Spleen (tissue), 11 donors: ENCODE measurements at regions not wholly inside any gene's neighbourhood (a gene's known extent, or its start where the extent isn't known, plus 50 kb on each side); places are given as distances from the start of the nearest gene placed in this dataset.

Experiments
- DNase-seq: peaks from one replicate; pipeline ENCODE4 v3.0.0-alpha.2; 2020
- H3K27ac ChIP-seq, 8 donors: fragments of 200-600 bp; sonication (generic) in 7 of 8; 1 replicate in 4 of 8; 2 replicates in 4 of 8; pipeline versions ENCODE4 v1.5.0 to v1.8.0; 2016 to 2021; ENCODE audit warnings: inconsistent platforms in 4 of 8, mild to moderate bottlenecking in 4 of 8, moderate library complexity in 1 of 8
- H3K27me3 ChIP-seq, 7 donors: fragments of 200-600 bp; sonication (generic) in 6 of 7; replicated peaks in 1 of 7; 1 replicate in 4 of 7; 2 replicates in 3 of 7; pipeline versions ENCODE4 v1.5.0 to v1.8.0; 2016 to 2021; ENCODE audit warnings: inconsistent platforms in 3 of 7, mild to moderate bottlenecking in 1 of 7
- H3K36me3 ChIP-seq, 6 donors: fragments of 200-600 bp; sonication (generic) in 5 of 6; 1 replicate in 4 of 6; 2 replicates in 2 of 6; pipeline versions ENCODE4 v1.5.0 to v1.8.0; 2016 to 2021; ENCODE audit warnings: inconsistent platforms in 2 of 6
- H3K4me1 ChIP-seq, 6 donors: fragments of 200-600 bp; sonication (generic) in 5 of 6; 1 replicate in 3 of 6; 2 replicates in 3 of 6; pipeline versions ENCODE4 v1.5.0 to v1.8.0; 2016 to 2021; ENCODE audit warnings: inconsistent platforms in 3 of 6
- H3K4me3 ChIP-seq, 8 donors: fragments of 200-600 bp; sonication (generic) in 7 of 8; 1 replicate in 4 of 8; 2 replicates in 4 of 8; pipeline versions ENCODE4 v1.5.0 to v1.8.0; 2016 to 2021; ENCODE audit warnings: inconsistent platforms in 4 of 8, mild to moderate bottlenecking in 4 of 8, moderate library complexity in 2 of 8
- H3K9me3 ChIP-seq, 8 donors: fragments of 200-600 bp; sonication (generic) in 7 of 8; 1 replicate in 4 of 8; 2 replicates in 4 of 8; pipeline versions ENCODE4 v1.5.0 to v1.8.0; 2016 to 2021; ENCODE audit warnings: inconsistent platforms in 4 of 8
- POLR2A ChIP-seq, 3 donors: fragments of 450-650 bp; IDR thresholded peaks; one replicate each; pipeline ENCODE4 v1.5.1; 2017; ENCODE audit warnings: antibody characterized with exemption in 3 of 3, mild to moderate bottlenecking in 1 of 3
- POLR2AphosphoS5 ChIP-seq, 3 donors: sonication (generic); formaldehyde crosslinking; IDR thresholded peaks; one replicate each; pipeline ENCODE4 v1.5.1; 2017; ENCODE audit warnings: antibody characterized with exemption in 3 of 3
- WGBS, 5 donors: extraction: QIAGEN DNeasy Blood & Tissue Kit in 3 of 5; methylation state at CpG; one replicate each; pipeline versions ENCODE4 v1.1.5 to v1.1.7; 2013 to 2018; 5-methylcytosine and 5-hydroxymethylcytosine counted together
- intact Hi-C: fragments of 100-400 bp; cut with DNase I; formaldehyde crosslinking; loops from one replicate; pipeline ENCODE4 v1.15.0; 2023; ENCODE audit warnings: low total_unique reads
- TF ChIP-seq, protein P1 (sequence below), 11 experiments: fragments of 200-600 bp in 7 of 11; fragments of 450-650 bp in 4 of 11; sonication (generic) in 4 of 11; IDR thresholded peaks in 8 of 11; conservative IDR thresholded peaks in 3 of 11; 1 replicate in 7 of 11; 2 replicates in 4 of 11; pipeline versions ENCODE4 v1.4.0 to v1.8.0; 2016 to 2021; ENCODE audit warnings: antibody characterized with exemption in 11 of 11, inconsistent platforms in 4 of 11, mild to moderate bottlenecking in 1 of 11
- donor health status: healthy with polysubstance abuse.
- donor health status: DM: no; HTN: no; CAD: no; lungs with moderate emphysema.
- donor health status: DM: no; HTN: no; CAD: no.
- donor health status: Bipolar disorder and iron deficiency.
- donor health status: healthy.
- donor health status: DM: no; HTN: no; CAD: no.
- donor health status: DM: yes; HTN: yes; CAD: no.

DNA sequence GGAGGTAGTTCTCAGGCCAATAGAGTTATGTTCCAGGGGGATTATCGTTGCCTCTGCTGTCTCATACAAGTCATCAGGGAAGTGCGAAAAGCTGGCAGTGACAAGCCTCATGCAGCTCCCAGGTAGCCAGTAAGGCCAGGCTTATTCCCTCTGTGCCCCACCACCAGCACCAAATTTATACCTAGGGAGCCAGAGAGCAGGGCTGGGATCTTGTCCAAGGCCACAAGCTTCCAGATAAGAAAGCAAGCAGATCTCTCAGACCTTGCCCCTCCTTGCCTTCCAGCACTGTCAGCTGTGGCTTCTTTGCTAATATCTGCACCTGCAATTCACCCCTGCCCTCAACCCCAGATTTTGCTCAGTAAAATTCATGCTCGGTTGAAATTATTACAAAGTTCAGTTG, 206.3 kb upstream of the FAT3 start:
- H3K4me3 ChIP-seq = no peak overlapping the region
- intact Hi-C loops = no loop called here
- H3K27ac ChIP-seq = no peak overlapping the region
- TF ChIP-seq, protein P1, sequence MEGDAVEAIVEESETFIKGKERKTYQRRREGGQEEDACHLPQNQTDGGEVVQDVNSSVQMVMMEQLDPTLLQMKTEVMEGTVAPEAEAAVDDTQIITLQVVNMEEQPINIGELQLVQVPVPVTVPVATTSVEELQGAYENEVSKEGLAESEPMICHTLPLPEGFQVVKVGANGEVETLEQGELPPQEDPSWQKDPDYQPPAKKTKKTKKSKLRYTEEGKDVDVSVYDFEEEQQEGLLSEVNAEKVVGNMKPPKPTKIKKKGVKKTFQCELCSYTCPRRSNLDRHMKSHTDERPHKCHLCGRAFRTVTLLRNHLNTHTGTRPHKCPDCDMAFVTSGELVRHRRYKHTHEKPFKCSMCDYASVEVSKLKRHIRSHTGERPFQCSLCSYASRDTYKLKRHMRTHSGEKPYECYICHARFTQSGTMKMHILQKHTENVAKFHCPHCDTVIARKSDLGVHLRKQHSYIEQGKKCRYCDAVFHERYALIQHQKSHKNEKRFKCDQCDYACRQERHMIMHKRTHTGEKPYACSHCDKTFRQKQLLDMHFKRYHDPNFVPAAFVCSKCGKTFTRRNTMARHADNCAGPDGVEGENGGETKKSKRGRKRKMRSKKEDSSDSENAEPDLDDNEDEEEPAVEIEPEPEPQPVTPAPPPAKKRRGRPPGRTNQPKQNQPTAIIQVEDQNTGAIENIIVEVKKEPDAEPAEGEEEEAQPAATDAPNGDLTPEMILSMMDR (IDR thresholded peaks at IDR 0.05 in 8 of 11, conservative IDR thresholded peaks at IDR 0.05 in 3 of 11) = no peak
- TF ChIP-seq POLR2AphosphoS5 (IDR thresholded peaks at IDR 0.05) (no peak), POLR2A (IDR thresholded peaks at IDR 0.05) (no peak)
- no peaks in the 10 kb centered on the region for H3K27me3 ChIP-seq
- no peaks in the 10 kb centered on the region for H3K36me3 ChIP-seq
- no peaks in the 10 kb centered on the region for H3K4me1 ChIP-seq
- WGBS, 5 donors = 73 to 92% (median 79%) methylated on average over 3 of the region's 3 CpGs
- DNase-seq = no peak
- H3K9me3 ChIP-seq = peaks cover 0 to 53% (median 44%) of the 10 kb centered on the region in 8 donors

DNA sequence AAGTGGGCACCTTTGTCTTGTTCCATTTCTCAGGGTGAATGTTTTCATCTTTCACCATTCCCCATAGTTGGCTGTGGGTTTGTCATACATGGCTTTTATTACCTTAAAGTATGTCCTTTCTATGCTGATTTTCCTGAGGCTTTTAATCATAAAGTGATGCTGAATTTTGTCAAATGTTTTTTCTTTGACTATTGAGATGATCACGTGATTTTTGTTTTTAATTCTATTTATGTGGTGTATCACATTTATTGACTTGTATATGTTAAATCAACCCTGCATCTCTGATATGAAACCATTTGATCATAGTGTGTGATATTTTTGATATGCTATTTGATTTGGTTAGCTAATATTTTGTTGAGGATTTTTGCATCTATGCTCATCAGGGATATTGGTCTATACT, 216.4 kb upstream of the FAT3 start:
- TF ChIP-seq, protein P1 (IDR thresholded peaks at IDR 0.05 in 8 of 11, conservative IDR thresholded peaks at IDR 0.05 in 3 of 11) = no peak
- TF ChIP-seq POLR2AphosphoS5 (IDR thresholded peaks at IDR 0.05) = no peak
- TF ChIP-seq POLR2A (IDR thresholded peaks at IDR 0.05) = no peak
- H3K27ac ChIP-seq = no peak overlapping the region
- WGBS, 5 donors = 67 to 82% (median 69%) methylated on average over 1 of the region's 1 CpG
- H3K36me3 ChIP-seq = no peaks in the 10 kb centered on the region
- intact Hi-C loops = no loop called here
- no peaks in the 10 kb centered on the region for H3K4me1 ChIP-seq
- DNase-seq = no peak
- H3K27me3 ChIP-seq = no peaks in the 10 kb centered on the region
- peaks cover 0 to 22% (median 7%) of the 10 kb centered on the region in 8 donors for H3K9me3 ChIP-seq
- H3K4me3 ChIP-seq = no peak overlapping the region

DNA sequence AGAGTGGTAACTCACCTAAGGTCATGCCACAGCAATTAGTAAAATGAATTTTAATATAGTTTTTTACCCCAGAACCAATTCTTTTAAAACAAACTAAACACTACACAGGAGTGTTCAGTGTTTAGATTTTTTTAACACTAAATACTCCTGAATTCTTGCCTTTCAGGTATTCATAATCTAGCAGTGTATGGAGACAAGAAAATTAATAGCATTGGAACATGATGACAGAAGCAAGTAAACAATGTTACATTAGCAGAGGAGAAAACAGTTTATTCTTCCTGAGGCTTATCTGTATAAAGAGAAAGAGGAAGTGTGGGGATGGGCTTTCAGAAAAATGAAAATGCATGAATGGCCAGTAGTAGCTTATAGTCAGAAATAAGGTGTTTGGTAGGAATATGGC, 222.1 kb upstream of the FAT3 start:
- TF ChIP-seq, protein P1 (IDR thresholded peaks at IDR 0.05 in 8 of 11, conservative IDR thresholded peaks at IDR 0.05 in 3 of 11) = no peak
- TF ChIP-seq POLR2AphosphoS5 (IDR thresholded peaks at IDR 0.05) (no peak), POLR2A (IDR thresholded peaks at IDR 0.05) (no peak)
- Histone ChIP-seq H3K4me1 (no peaks in the 10 kb centered on the region), H3K27ac (no peak overlapping the region), H3K27me3 (no peaks in the 10 kb centered on the region), H3K4me3 (no peak overlapping the region), H3K9me3 (peaks cover 0 to 6% (median 0%) of the 10 kb centered on the region in 8 donors), H3K36me3 (no peaks in the 10 kb centered on the region)
- intact Hi-C loops = no loop called here
- no peak for DNase-seq

DNA sequence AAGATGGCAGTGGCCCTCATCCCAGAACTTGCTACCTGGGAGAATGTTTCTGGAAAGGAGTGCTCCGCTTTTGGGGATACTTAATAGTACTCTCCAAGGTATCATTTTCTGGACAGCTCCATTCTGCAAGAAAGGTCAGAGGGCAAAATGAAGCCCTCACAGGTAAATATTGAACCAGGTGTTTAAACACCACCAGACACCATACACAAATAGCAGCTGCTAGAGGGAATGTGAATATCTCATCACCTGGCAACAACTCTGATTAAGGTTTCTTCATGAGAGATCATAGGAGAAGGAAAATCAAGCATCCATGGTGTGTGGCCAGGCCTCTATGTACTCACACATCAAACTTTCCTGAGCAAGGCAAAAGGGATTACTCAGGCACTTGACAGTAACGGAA, 226.1 kb upstream of the FAT3 start:
- 78 to 92% (median 88%) methylated on average over 2 of the region's 2 CpGs for WGBS, 5 donors
- Histone ChIP-seq H3K36me3 (no peaks in the 10 kb centered on the region), H3K27me3 (no peaks in the 10 kb centered on the region), H3K4me3 (no peak overlapping the region), H3K4me1 (no peaks in the 10 kb centered on the region), H3K27ac (no peak overlapping the region), H3K9me3 (no peaks in the 10 kb centered on the region)
- no peak for DNase-seq
- intact Hi-C loops = no loop called here
- no peak for TF ChIP-seq POLR2A (IDR thresholded peaks at IDR 0.05)
- TF ChIP-seq POLR2AphosphoS5 (IDR thresholded peaks at IDR 0.05) = no peak
- TF ChIP-seq, protein P1 (IDR thresholded peaks at IDR 0.05 in 8 of 11, conservative IDR thresholded peaks at IDR 0.05 in 3 of 11) = no peak
